ENCODE measurements at regions not wholly inside any gene's neighbourhood (a gene's known extent, or its start where the extent isn't known, plus 50 kb on each side); places are given as distances from the start of the nearest gene placed in this dataset.

- no peak for TF ChIP-seq CTCF (IDR thresholded peaks at IDR 0.05; ENCODE audit: control extremely low read depth, extremely low read depth)
- Histone ChIP-seq H3K4me1 (ENCODE audit: control insufficient read depth in 5 of 5, insufficient read depth in 5 of 5, low read length in 5 of 5) (peaks cover 0 to 21% (median 0%) of the 10 kb centered on the region in 5 donors), H3K36me3 (ENCODE audit: control insufficient read depth in 4 of 4, insufficient read depth in 4 of 4, low read length in 4 of 4) (no peaks in the 10 kb centered on the region), H3K4me3 (no peak overlapping the region), H3K27me3 (ENCODE audit: control insufficient read depth in 3 of 3, insufficient read depth in 3 of 3, low read length in 2 of 3) (no peaks in the 10 kb centered on the region), H3K9ac (ENCODE audit: insufficient read depth in 1 of 2, low read length in 2 of 2) (no peak overlapping the region), H3K27ac (ENCODE audit: low read depth in 1 of 2, low read length in 1 of 2) (no peak overlapping the region), H3K9me3 (ENCODE audit: control insufficient read depth in 4 of 4, insufficient read depth in 3 of 4, low read length in 3 of 4) (peaks cover 0 to 2% (median 0%) of the 10 kb centered on the region in 4 donors)
- ATAC-seq (ENCODE audit: insufficient read depth, low FRiP score) (no peak), DNase-seq (no peak)
- 88 to 100% methylated on average over 1 of the region's 1 CpG for WGBS, 2 donors
These were observed 82.7 kb upstream of the SLC35G4 start for GRCh38 chr18:11526675-11527074.

- H3K4me3 ChIP-seq: no peak overlapping the region
- no peak for ATAC-seq (ENCODE audit: insufficient read depth, low FRiP score)
- TF ChIP-seq CTCF (IDR thresholded peaks at IDR 0.05; ENCODE audit: control extremely low read depth, extremely low read depth): no peak
- no peaks in the 10 kb centered on the region for H3K27me3 ChIP-seq (ENCODE audit: control insufficient read depth in 3 of 3, insufficient read depth in 3 of 3, low read length in 2 of 3)
- H3K36me3 ChIP-seq (ENCODE audit: control insufficient read depth in 4 of 4, insufficient read depth in 4 of 4, low read length in 4 of 4): no peaks in the 10 kb centered on the region
- H3K9ac ChIP-seq (ENCODE audit: insufficient read depth in 1 of 2, low read length in 2 of 2): no peak overlapping the region
- H3K4me1 ChIP-seq (ENCODE audit: control insufficient read depth in 5 of 5, insufficient read depth in 5 of 5, low read length in 5 of 5): peaks cover 0 to 8% (median 3%) of the 10 kb centered on the region in 5 donors
- H3K27ac ChIP-seq (ENCODE audit: low read depth in 1 of 2, low read length in 1 of 2): no peak overlapping the region
- WGBS, 2 donors: 32 to 46% methylated on average over 2 of the region's 2 CpGs
- no peak for DNase-seq
- peaks cover 0 to 2% (median 0%) of the 10 kb centered on the region in 4 donors for H3K9me3 ChIP-seq (ENCODE audit: control insufficient read depth in 4 of 4, insufficient read depth in 3 of 4, low read length in 3 of 4)
These were observed 85.6 kb upstream of the SLC35G4 start for GRCh38 chr18:11523804-11524203.

GRCh38 chr18:11522992-11523391 lies 86.4 kb upstream of the SLC35G4 start:
- H3K4me1 ChIP-seq (ENCODE audit: control insufficient read depth in 5 of 5, insufficient read depth in 5 of 5, low read length in 5 of 5): peaks cover 0 to 16% (median 7%) of the 10 kb centered on the region in 5 donors
- DNase-seq: no peak
- H3K9me3 ChIP-seq (ENCODE audit: control insufficient read depth in 4 of 4, insufficient read depth in 3 of 4, low read length in 3 of 4): peaks cover 0 to 2% (median 0%) of the 10 kb centered on the region in 4 donors
- no peaks in the 10 kb centered on the region for H3K27me3 ChIP-seq (ENCODE audit: control insufficient read depth in 3 of 3, insufficient read depth in 3 of 3, low read length in 2 of 3)
- no peaks in the 10 kb centered on the region for H3K36me3 ChIP-seq (ENCODE audit: control insufficient read depth in 4 of 4, insufficient read depth in 4 of 4, low read length in 4 of 4)
- no peak overlapping the region for H3K27ac ChIP-seq (ENCODE audit: low read depth in 1 of 2, low read length in 1 of 2)
- H3K4me3 ChIP-seq: no peak overlapping the region
- no peak for TF ChIP-seq CTCF (IDR thresholded peaks at IDR 0.05; ENCODE audit: control extremely low read depth, extremely low read depth)
- no peak for ATAC-seq (ENCODE audit: insufficient read depth, low FRiP score)
- no peak overlapping the region for H3K9ac ChIP-seq (ENCODE audit: insufficient read depth in 1 of 2, low read length in 2 of 2)
- WGBS, 2 donors: 57 to 77% methylated on average over 5 of the region's 5 CpGs

- peaks cover 0 to 1% (median 0%) of the 10 kb centered on the region in 4 donors for H3K9me3 ChIP-seq (ENCODE audit: control insufficient read depth in 4 of 4, insufficient read depth in 3 of 4, low read length in 3 of 4)
- no peak overlapping the region for H3K9ac ChIP-seq (ENCODE audit: insufficient read depth in 1 of 2, low read length in 2 of 2)
- 78 to 87% methylated on average over 5 of the region's 5 CpGs for WGBS, 2 donors
- no peak for ATAC-seq (ENCODE audit: insufficient read depth, low FRiP score)
- no peak for DNase-seq
- H3K36me3 ChIP-seq (ENCODE audit: control insufficient read depth in 4 of 4, insufficient read depth in 4 of 4, low read length in 4 of 4): no peaks in the 10 kb centered on the region
- H3K4me1 ChIP-seq (ENCODE audit: control insufficient read depth in 5 of 5, insufficient read depth in 5 of 5, low read length in 5 of 5): peaks cover 0 to 25% (median 7%) of the 10 kb centered on the region in 5 donors
- no peak for TF ChIP-seq CTCF (IDR thresholded peaks at IDR 0.05; ENCODE audit: control extremely low read depth, extremely low read depth)
- no peaks in the 10 kb centered on the region for H3K27me3 ChIP-seq (ENCODE audit: control insufficient read depth in 3 of 3, insufficient read depth in 3 of 3, low read length in 2 of 3)
- no peak overlapping the region for H3K4me3 ChIP-seq
- no peak overlapping the region for H3K27ac ChIP-seq (ENCODE audit: low read depth in 1 of 2, low read length in 1 of 2)
These were observed 87.5 kb upstream of the SLC35G4 start for GRCh38 chr18:11521853-11522252.
